GM12878 (cell line): ENCODE measurements at regions not wholly inside any gene's neighbourhood (a gene's known extent, or its start where the extent isn't known, plus 50 kb on each side); places are given as distances from the start of the nearest gene placed in this dataset.

Experiments used
- ATAC-seq: fragments of 200-7000 bp; cut with Tn5 transposase; 3 replicates; pipeline ENCODE4 v1.9.1; 2020; ENCODE audit warnings: mild to moderate bottlenecking, moderate library complexity
- BruUV-seq: library from RNA; stranded (reverse); fragments of 400-500 nt; replicated peaks from 2 replicates; lab custom pipeline; 2021; lab: Mats Ljungman, UMichigan
- CTCF ChIA-PET: fragments of 300-600 bp; sonication (Branson Sonifier 250); formaldehyde crosslinking; extraction: SDS; loops from one replicate; lab custom pipeline; 2021; ENCODE audit warnings: inconsistent platforms; lab: Yijun Ruan, JAX
- POLR2A ChIA-PET: fragments of 350-600 bp; formaldehyde crosslinking; extraction: SDS; loops from one replicate; lab custom pipeline; 2021; ENCODE audit warnings: inconsistent platforms; lab: Charles Lee
- RAD21 ChIA-PET: fragments of 300-600 bp; sonication (Branson Sonifier 250); formaldehyde crosslinking; loops from one replicate; lab custom pipeline; 2023; ENCODE audit warnings: antibody characterized with exemption; ENCODE audit not compliant: unreplicated experiment; lab: Charles Lee
- SMC1A ChIA-PET: fragments of 300-600 bp; sonication (Branson Sonifier 250); formaldehyde crosslinking; loops from one replicate; lab custom pipeline; 2023; ENCODE audit not compliant: unreplicated experiment, uncharacterized antibody; lab: Charles Lee
- DNase-seq: peaks from one replicate; pipeline ENCODE4 v3.0.0-alpha.2; 2011; ENCODE audit warnings: low read depth, low spot score
- FAIRE-seq: peaks from 3 replicates; lab custom pipeline; 2011; peaks lifted over from hg19 to GRCh38; lab: Jason Lieb, UNC
- H2AFZ ChIP-seq: 2 replicates; pipeline ENCODE4 v1.6.0; 2011; ENCODE audit warnings: low read depth, low read length, control low read depth; ENCODE audit not compliant: control insufficient read depth
- H3K27ac ChIP-seq: 2 replicates; pipeline ENCODE4 v1.5.1; 2011; ENCODE audit warnings: control low read depth; ENCODE audit not compliant: control insufficient read depth, insufficient read depth
- H3K27me3 ChIP-seq, 2 experiments: replicated peaks in 1 of 2; 2 replicates each; pipeline versions ENCODE4 v1.6.0 to v1.6.1; 2011; ENCODE audit warnings: low read length in 1 of 2; ENCODE audit not compliant: control insufficient read depth in 2 of 2, insufficient read depth in 2 of 2
- H3K36me3 ChIP-seq, 2 experiments: 2 replicates each; pipeline ENCODE4 v1.5.1; 2011; ENCODE audit warnings: low read length in 1 of 2; ENCODE audit not compliant: control insufficient read depth in 2 of 2, insufficient read depth in 2 of 2
- H3K4me1 ChIP-seq: 2 replicates; pipeline ENCODE4 v1.6.1; 2011; ENCODE audit warnings: mild to moderate bottlenecking, low read length, moderate library complexity, mixed read lengths; ENCODE audit not compliant: control insufficient read depth, insufficient read depth
- H3K4me2 ChIP-seq: 2 replicates; pipeline ENCODE4 v1.6.0; 2011; ENCODE audit warnings: control low read depth; ENCODE audit not compliant: control insufficient read depth, insufficient read depth
- H3K4me3 ChIP-seq: fragments of 200-600 bp; sonication (generic); 2 replicates; pipeline ENCODE4 v1.5.1; 2016
- H3K79me2 ChIP-seq: 2 replicates; pipeline ENCODE4 v1.6.0; 2011; ENCODE audit warnings: low read length; ENCODE audit not compliant: control insufficient read depth, insufficient read depth
- H3K9ac ChIP-seq: 2 replicates; pipeline ENCODE4 v1.8.0; 2011; ENCODE audit warnings: low read length, control low read depth, mixed read lengths; ENCODE audit not compliant: control insufficient read depth, insufficient read depth
- H3K9me3 ChIP-seq: replicated peaks from 3 replicates; pipeline ENCODE4 v1.5.1; 2011; ENCODE audit warnings: mild to moderate bottlenecking, low read length; ENCODE audit not compliant: control insufficient read depth, insufficient read depth
- H4K20me1 ChIP-seq: 2 replicates; pipeline ENCODE4 v1.6.0; 2011; ENCODE audit not compliant: control insufficient read depth, insufficient read depth
- ATF7 ChIP-seq: fragments of 450-650 bp; IDR thresholded peaks from 2 replicates; pipeline ENCODE4 v1.6.1; 2016; ENCODE audit warnings: low read depth, mild to moderate bottlenecking
- CBFB ChIP-seq: IDR thresholded peaks from 2 replicates; pipeline ENCODE4 v1.6.1; 2016; ENCODE audit warnings: antibody characterized with exemption, low read depth
- ETV6 ChIP-seq, 2 experiments: fragments of 450-650 bp in 1 of 2; IDR thresholded peaks in 1 of 2; conservative IDR thresholded peaks in 1 of 2; 2 replicates each; pipeline ENCODE4 v1.6.1; 2014; ENCODE audit warnings: antibody characterized with exemption in 1 of 2, borderline replicate concordance in 1 of 2, low read depth in 1 of 2, mild to moderate bottlenecking in 1 of 2, moderate library complexity in 1 of 2
- PAX5 ChIP-seq: IDR thresholded peaks from 2 replicates; pipeline ENCODE4 v1.6.1; 2011; ENCODE audit warnings: low read depth, low read length, borderline replicate concordance
- POLR2AphosphoS2 ChIP-seq: IDR thresholded peaks from 2 replicates; pipeline ENCODE4 v1.6.1; 2011; ENCODE audit warnings: low read depth, mild to moderate bottlenecking, low read length, improper control_type of control experiment, moderate library complexity
- SMAD5 ChIP-seq: IDR thresholded peaks from 2 replicates; pipeline ENCODE4 v1.6.1; 2016; ENCODE audit warnings: antibody characterized with exemption, low read depth
- SMC3 ChIP-seq: IDR thresholded peaks from 2 replicates; pipeline ENCODE4 v1.6.1; 2011; ENCODE audit warnings: low read length, improper control_type of control experiment, borderline replicate concordance
- SREBF1 ChIP-seq: IDR thresholded peaks from 2 replicates; pipeline ENCODE4 v1.6.1; 2012; ENCODE audit warnings: mild to moderate bottlenecking, low read length
- TAF1 ChIP-seq: IDR thresholded peaks from 2 replicates; pipeline ENCODE4 v1.6.1; 2011; ENCODE audit warnings: mild to moderate bottlenecking, low read depth, low read length, borderline replicate concordance
- TCF12 ChIP-seq: IDR thresholded peaks from 2 replicates; pipeline ENCODE4 v1.6.1; 2011; ENCODE audit warnings: low read depth, mild to moderate bottlenecking, low read length
- ZNF217 ChIP-seq: fragments of 450-650 bp; IDR thresholded peaks from 2 replicates; pipeline ENCODE4 v1.6.1; 2017; ENCODE audit warnings: antibody characterized with exemption, mild to moderate bottlenecking
- WGBS: methylation state at CpG from one replicate; pipeline ENCODE4 v1.1.6; 2016; ENCODE audit warnings: low lambda C conversion rate; ENCODE audit not compliant: insufficient replicate concordance, insufficient coverage; ENCODE audit errors: missing lambda C conversion rate; 5-methylcytosine and 5-hydroxymethylcytosine counted together
- in situ Hi-C: fragments of 300-500 bp; cut with MboI; formaldehyde crosslinking; loops from 9 replicates; pipeline ENCODE4 v1.14.3; 2018; ENCODE audit warnings: mixed read lengths
- intact Hi-C: fragments of 100-400 bp; cut with micrococcal nuclease; formaldehyde crosslinking; loops from one replicate; pipeline ENCODE4 v1.14.2; 2022; ENCODE audit not compliant: unreplicated experiment
- TF ChIP-seq, protein P1 (sequence below): IDR thresholded peaks from 2 replicates; pipeline ENCODE4 v1.6.1; 2011; ENCODE audit warnings: low read depth, low read length, improper control_type of control experiment, borderline replicate concordance
- TF ChIP-seq, protein P2 (sequence below): fragments of 450-650 bp; IDR thresholded peaks from 2 replicates; pipeline ENCODE4 v1.6.1; 2017; ENCODE audit warnings: antibody characterized with exemption, mild to moderate bottlenecking, moderate library complexity

DNA sequence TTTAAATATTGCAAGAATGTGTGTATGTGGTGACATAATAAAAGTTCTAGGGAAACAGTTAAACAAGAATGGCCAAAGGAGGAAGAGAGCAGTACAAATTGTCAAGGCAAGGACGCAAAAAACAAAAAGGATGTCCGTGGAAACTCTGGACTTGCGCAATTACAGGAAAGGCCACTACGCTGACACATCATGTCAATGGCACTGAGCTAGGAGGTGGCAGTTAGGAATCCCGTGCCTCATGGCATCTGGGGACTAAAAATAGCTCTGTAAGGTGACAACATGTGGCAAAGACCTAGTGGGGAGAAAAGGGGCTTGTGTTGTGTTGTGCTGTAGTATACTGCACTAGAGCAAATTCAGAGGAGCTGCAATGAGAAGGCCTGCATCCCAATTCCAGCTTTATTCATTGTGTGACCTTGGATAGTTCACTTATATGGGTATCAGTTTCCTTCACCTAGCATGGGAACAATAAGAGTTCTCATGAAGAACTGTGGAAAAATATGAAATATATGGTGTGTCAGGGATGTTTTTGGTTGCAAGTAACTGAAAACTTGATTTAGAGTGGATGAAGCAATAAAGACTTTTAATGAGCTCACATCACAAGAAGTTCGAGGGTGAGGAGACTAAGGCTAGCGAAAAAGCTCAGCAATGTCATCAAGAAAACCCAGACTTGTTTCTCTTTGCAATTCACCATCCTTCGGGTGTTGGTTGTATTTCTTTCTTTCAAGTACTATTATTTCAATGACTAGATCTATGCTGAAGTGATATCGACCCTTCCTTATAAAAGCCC is 124.1 kb upstream of the STC2 start:
- FAIRE-seq (no peak), DNase-seq (no peak), ATAC-seq (no peak)
- no peaks in the 10 kb centered on the region for H3K9me3 ChIP-seq
- in situ Hi-C loops (no loop called here), intact Hi-C loops (no loop called here)
- H3K36me3 ChIP-seq = no peaks in the 10 kb centered on the region
- no TSS peak for BruUV-seq
- H3K79me2 ChIP-seq = no peaks in the 10 kb centered on the region
- SMC1A ChIA-PET = interaction anchor here (1.3 kb wide), 1 partner anchor 120 kb away, joined by 3 read pairs; no protein-coding TSS in a partner anchor
- WGBS = 30% methylated on average over 9 of the region's 9 CpGs
- H3K4me1 ChIP-seq = no peaks in the 10 kb centered on the region
- no peak overlapping the region for H3K27ac ChIP-seq
- no peaks in the 10 kb centered on the region; a peak in 1 of 4 replicates for H3K27me3 ChIP-seq
- H4K20me1 ChIP-seq = no peaks in the 10 kb centered on the region
- H3K9ac ChIP-seq = no peak overlapping the region
- H3K4me2 ChIP-seq = no peak overlapping the region
- CTCF ChIA-PET = interaction anchor here (1.0 to 1.1 kb wide), 2 partner anchors 121 to 755 kb away, joined by 3 to 4 read pairs; no protein-coding TSS in a partner anchor
- RAD21 ChIA-PET = no interaction called here
- TF ChIP-seq, protein P1, sequence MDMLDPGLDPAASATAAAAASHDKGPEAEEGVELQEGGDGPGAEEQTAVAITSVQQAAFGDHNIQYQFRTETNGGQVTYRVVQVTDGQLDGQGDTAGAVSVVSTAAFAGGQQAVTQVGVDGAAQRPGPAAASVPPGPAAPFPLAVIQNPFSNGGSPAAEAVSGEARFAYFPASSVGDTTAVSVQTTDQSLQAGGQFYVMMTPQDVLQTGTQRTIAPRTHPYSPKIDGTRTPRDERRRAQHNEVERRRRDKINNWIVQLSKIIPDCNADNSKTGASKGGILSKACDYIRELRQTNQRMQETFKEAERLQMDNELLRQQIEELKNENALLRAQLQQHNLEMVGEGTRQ = no peak
- no peak for TF ChIP-seq POLR2AphosphoS2
- no peak for TF ChIP-seq SMAD5
- TF ChIP-seq ETV6 (conservative IDR thresholded peaks at IDR 0.05 in 1 of 2, IDR thresholded peaks at IDR 0.05 in 1 of 2; ENCODE audit: borderline replicate concordance in 1 of 2, low read depth in 1 of 2) = no peak
- TF ChIP-seq SMC3 = no peak
- no peak for TF ChIP-seq TAF1
- no peak for TF ChIP-seq ZNF217
- TF ChIP-seq ATF7 = no peak
- TF ChIP-seq SREBF1 = no peak
- TF ChIP-seq CBFB = no peak
- TF ChIP-seq TCF12 = no peak
- TF ChIP-seq, protein P2, sequence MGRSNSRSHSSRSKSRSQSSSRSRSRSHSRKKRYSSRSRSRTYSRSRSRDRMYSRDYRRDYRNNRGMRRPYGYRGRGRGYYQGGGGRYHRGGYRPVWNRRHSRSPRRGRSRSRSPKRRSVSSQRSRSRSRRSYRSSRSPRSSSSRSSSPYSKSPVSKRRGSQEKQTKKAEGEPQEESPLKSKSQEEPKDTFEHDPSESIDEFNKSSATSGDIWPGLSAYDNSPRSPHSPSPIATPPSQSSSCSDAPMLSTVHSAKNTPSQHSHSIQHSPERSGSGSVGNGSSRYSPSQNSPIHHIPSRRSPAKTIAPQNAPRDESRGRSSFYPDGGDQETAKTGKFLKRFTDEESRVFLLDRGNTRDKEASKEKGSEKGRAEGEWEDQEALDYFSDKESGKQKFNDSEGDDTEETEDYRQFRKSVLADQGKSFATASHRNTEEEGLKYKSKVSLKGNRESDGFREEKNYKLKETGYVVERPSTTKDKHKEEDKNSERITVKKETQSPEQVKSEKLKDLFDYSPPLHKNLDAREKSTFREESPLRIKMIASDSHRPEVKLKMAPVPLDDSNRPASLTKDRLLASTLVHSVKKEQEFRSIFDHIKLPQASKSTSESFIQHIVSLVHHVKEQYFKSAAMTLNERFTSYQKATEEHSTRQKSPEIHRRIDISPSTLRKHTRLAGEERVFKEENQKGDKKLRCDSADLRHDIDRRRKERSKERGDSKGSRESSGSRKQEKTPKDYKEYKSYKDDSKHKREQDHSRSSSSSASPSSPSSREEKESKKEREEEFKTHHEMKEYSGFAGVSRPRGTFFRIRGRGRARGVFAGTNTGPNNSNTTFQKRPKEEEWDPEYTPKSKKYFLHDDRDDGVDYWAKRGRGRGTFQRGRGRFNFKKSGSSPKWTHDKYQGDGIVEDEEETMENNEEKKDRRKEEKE = no peak
- no peak for TF ChIP-seq PAX5
- no peak overlapping the region for H3K4me3 ChIP-seq
- no peak overlapping the region for H2AFZ ChIP-seq
- POLR2A ChIA-PET = no interaction called here
